Fibroblast of mammary gland (primary cell): ENCODE measurements at regions not wholly inside any gene's neighbourhood (a gene's known extent, or its start where the extent isn't known, plus 50 kb on each side); places are given as distances from the start of the nearest gene placed in this dataset.

ENCODE experiments used
- DNase-seq: peaks from one replicate; pipeline ENCODE4 v3.0.0-alpha.2; 2010; ENCODE audit warnings: low read depth
- H3K4me3 ChIP-seq: 2 replicates; pipeline ENCODE4 v1.5.1; 2011; ENCODE audit warnings: low read depth, mild to moderate bottlenecking, low read length, moderate library complexity; ENCODE audit not compliant: control insufficient read depth
- CTCF ChIP-seq: conservative IDR thresholded peaks from 2 replicates; pipeline ENCODE4 v1.5.1; 2011; ENCODE audit warnings: low read depth, low read length, inconsistent platforms; ENCODE audit not compliant: control insufficient read depth, insufficient read depth

GRCh38 chr12:115064296-115064695 is 380.3 kb upstream of the TBX3 start:
- TF ChIP-seq CTCF = no peak
- DNase-seq = no peak
- no peak overlapping the region for H3K4me3 ChIP-seq

DNA sequence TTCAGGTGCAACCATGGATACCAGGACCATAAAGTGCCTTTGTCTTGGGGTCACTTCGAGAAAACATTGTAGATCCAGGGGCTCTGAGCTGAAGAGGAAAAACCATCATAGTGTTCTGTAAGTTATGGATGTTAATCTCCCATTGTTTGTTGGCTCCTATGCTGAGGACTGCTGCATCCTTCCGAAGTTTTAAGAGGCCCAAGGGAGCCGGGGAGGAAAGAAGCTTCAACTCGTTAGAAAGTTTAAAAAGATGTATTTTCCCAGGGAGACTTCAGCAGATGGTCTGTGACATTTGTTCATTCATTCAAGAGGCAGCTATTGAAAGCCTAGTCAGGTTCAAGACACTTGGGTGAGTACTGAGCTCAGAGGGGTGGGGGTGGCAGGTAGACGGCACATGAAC is 378.8 kb upstream of the TBX3 start:
- DNase-seq = no peak
- H3K4me3 ChIP-seq = no peak overlapping the region
- TF ChIP-seq CTCF = no peak

GRCh38 chr12:115060477-115061168 is 376.6 kb upstream of the TBX3 start:
- no peak for DNase-seq
- TF ChIP-seq CTCF = no peak
- no peak overlapping the region for H3K4me3 ChIP-seq

GRCh38 chr12:115057445-115057844 is 373.5 kb upstream of the TBX3 start:
- H3K4me3 ChIP-seq = no peak overlapping the region
- no peak for DNase-seq
- TF ChIP-seq CTCF = no peak

DNA sequence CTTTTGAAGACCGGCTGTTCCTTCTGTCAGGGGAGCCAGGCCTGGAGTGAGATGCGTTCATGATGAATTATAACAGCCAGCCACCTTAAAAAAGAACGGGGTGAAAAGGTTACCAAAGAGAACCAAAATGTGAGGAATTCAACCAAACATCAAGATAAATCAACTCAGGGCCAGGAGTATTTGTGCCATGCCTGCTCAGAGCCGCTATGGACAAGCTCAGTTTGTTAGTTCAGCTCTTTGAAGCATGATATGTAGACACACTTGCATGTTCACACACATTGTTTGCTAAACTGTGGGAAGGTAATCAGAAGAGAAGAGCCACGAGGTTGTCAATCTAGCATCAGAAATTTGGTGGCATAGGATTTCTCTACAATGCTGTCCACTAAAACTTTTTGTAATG is 367.4 kb upstream of the TBX3 start:
- no peak overlapping the region for H3K4me3 ChIP-seq
- TF ChIP-seq CTCF = no peak
- no peak for DNase-seq

- DNase-seq = peak; percentile 10
- H3K4me3 ChIP-seq = no peak overlapping the region
- no peak for TF ChIP-seq CTCF
Measured at GRCh38 chr12:115049614-115050013, 365.6 kb upstream of the TBX3 start.

GRCh38 chr12:115046805-115047204 is 362.8 kb upstream of the TBX3 start:
- TF ChIP-seq CTCF = no peak
- no peak overlapping the region for H3K4me3 ChIP-seq
- no peak for DNase-seq
